ENCODE measurements at regions not wholly inside any gene's neighbourhood (a gene's known extent, or its start where the extent isn't known, plus 50 kb on each side); places are given as distances from the start of the nearest gene placed in this dataset.

GRCh38 chr2:236809716-236810115 lies 240.1 kb downstream of the ACKR3 start:
- DNase-seq = no peak

GRCh38 chr2:236811062-236811656 lies 241.5 kb downstream of the ACKR3 start:
- DNase-seq = no peak

GRCh38 chr2:236813766-236814165 lies 244.1 kb downstream of the ACKR3 start:
- DNase-seq = no peak

GRCh38 chr2:236814593-236814992 lies 245.0 kb downstream of the ACKR3 start:
- DNase-seq = no peak

GRCh38 chr2:236815746-236816145 lies 246.1 kb downstream of the ACKR3 start:
- DNase-seq = no peak

GRCh38 chr2:236816197-236817170 lies 246.9 kb downstream of the ACKR3 start:
- no peak for DNase-seq

- no peak for DNase-seq
Measured at GRCh38 chr2:236818281-236819045, 248.8 kb downstream of the ACKR3 start.

- DNase-seq = no peak
Measured at GRCh38 chr2:236819275-236820002, 249.8 kb downstream of the ACKR3 start.

- DNase-seq = no peak
Measured at GRCh38 chr2:236820763-236821344, 251.2 kb downstream of the ACKR3 start.

GRCh38 chr2:236823041-236823629 lies 253.5 kb downstream of the ACKR3 start:
- no peak for DNase-seq

- DNase-seq = no peak
Measured at GRCh38 chr2:236823963-236824362, 254.3 kb downstream of the ACKR3 start.

GRCh38 chr2:236824836-236825235 lies 255.2 kb downstream of the ACKR3 start:
- DNase-seq = no peak

- no peak for DNase-seq
Measured at GRCh38 chr2:236825989-236826510, 256.4 kb downstream of the ACKR3 start.

- DNase-seq = no peak
Measured at GRCh38 chr2:236826606-236827156, 257.1 kb downstream of the ACKR3 start.

- no peak for DNase-seq
Measured at GRCh38 chr2:236827997-236828396, 257.7 kb upstream of the COPS8 start.

- no peak for DNase-seq
Measured at GRCh38 chr2:236828820-236829219, 256.9 kb upstream of the COPS8 start.

GRCh38 chr2:236830926-236831325 lies 254.8 kb upstream of the COPS8 start:
- no peak for DNase-seq

GRCh38 chr2:236831698-236832097 lies 254.0 kb upstream of the COPS8 start:
- no peak for DNase-seq

GRCh38 chr2:236833501-236834073 lies 252.1 kb upstream of the COPS8 start:
- no peak for DNase-seq

GRCh38 chr2:236834284-236834683 lies 251.4 kb upstream of the COPS8 start:
- no peak for DNase-seq

Data from amniotic stem cell (primary cell).